ENCODE measurements at regions not wholly inside any gene's neighbourhood (a gene's known extent, or its start where the extent isn't known, plus 50 kb on each side); places are given as distances from the start of the nearest gene placed in this dataset.

GRCh38 chr3:36232797-36233489, 147.4 kb upstream of the STAC start:
- no peak overlapping the region for H3K4me3 ChIP-seq (ENCODE audit: low read depth, low read length)
- no peak for TF ChIP-seq CTCF (IDR thresholded peaks at IDR 0.05; ENCODE audit: low read depth, low read length, missing control alignments)
- DNase-seq (ENCODE audit: low read depth): no peak
- in situ Hi-C loops (cut with HindIII; ENCODE audit: low sequenced_read_pairs): no loop called here

GRCh38 chr3:36244728-36245127, 135.6 kb upstream of the STAC start:
- in situ Hi-C loops (cut with HindIII; ENCODE audit: low sequenced_read_pairs): no loop called here
- no peak for TF ChIP-seq CTCF (IDR thresholded peaks at IDR 0.05; ENCODE audit: low read depth, low read length, missing control alignments)
- DNase-seq (ENCODE audit: low read depth): peak; percentile 29
- H3K4me3 ChIP-seq (ENCODE audit: low read depth, low read length): no peak overlapping the region

GRCh38 chr3:36248374-36248773, 131.9 kb upstream of the STAC start:
- in situ Hi-C loops (cut with HindIII; ENCODE audit: low sequenced_read_pairs): no loop called here
- no peak for TF ChIP-seq CTCF (IDR thresholded peaks at IDR 0.05; ENCODE audit: low read depth, low read length, missing control alignments)
- no peak overlapping the region for H3K4me3 ChIP-seq (ENCODE audit: low read depth, low read length)
- no peak for DNase-seq (ENCODE audit: low read depth)

- DNase-seq (ENCODE audit: low read depth): no peak
- no peak overlapping the region for H3K4me3 ChIP-seq (ENCODE audit: low read depth, low read length)
- in situ Hi-C loops (cut with HindIII; ENCODE audit: low sequenced_read_pairs): no loop called here
- no peak for TF ChIP-seq CTCF (IDR thresholded peaks at IDR 0.05; ENCODE audit: low read depth, low read length, missing control alignments)
These were observed 130.1 kb upstream of the STAC start for GRCh38 chr3:36250191-36250590.

- no peak for DNase-seq (ENCODE audit: low read depth)
- no peak for TF ChIP-seq CTCF (IDR thresholded peaks at IDR 0.05; ENCODE audit: low read depth, low read length, missing control alignments)
- no peak overlapping the region for H3K4me3 ChIP-seq (ENCODE audit: low read depth, low read length)
- in situ Hi-C loops (cut with HindIII; ENCODE audit: low sequenced_read_pairs): no loop called here
These were observed 123.0 kb upstream of the STAC start for GRCh38 chr3:36257158-36257852.

- in situ Hi-C loops (cut with HindIII; ENCODE audit: low sequenced_read_pairs): no loop called here
- no peak for DNase-seq (ENCODE audit: low read depth)
- TF ChIP-seq CTCF (IDR thresholded peaks at IDR 0.05; ENCODE audit: low read depth, low read length, missing control alignments): no peak
- H3K4me3 ChIP-seq (ENCODE audit: low read depth, low read length): no peak overlapping the region
These were observed 121.9 kb upstream of the STAC start for GRCh38 chr3:36258421-36258820.
